HG03457 (cell line): ENCODE measurements at regions not wholly inside any gene's neighbourhood (a gene's known extent, or its start where the extent isn't known, plus 50 kb on each side); places are given as distances from the start of the nearest gene placed in this dataset.

Experiments used
- ATAC-seq: cut with Tn5 transposase; IDR thresholded peaks from one replicate; pipeline ENCODE4 v1.9.1; 2021; ENCODE audit warnings: moderate number of reproducible peaks; ENCODE audit not compliant: unreplicated experiment

- ATAC-seq, result no peak
Measured at GRCh38 chr19:28429356-28429755, 783.6 kb downstream of the UQCRFS1 start.

DNA sequence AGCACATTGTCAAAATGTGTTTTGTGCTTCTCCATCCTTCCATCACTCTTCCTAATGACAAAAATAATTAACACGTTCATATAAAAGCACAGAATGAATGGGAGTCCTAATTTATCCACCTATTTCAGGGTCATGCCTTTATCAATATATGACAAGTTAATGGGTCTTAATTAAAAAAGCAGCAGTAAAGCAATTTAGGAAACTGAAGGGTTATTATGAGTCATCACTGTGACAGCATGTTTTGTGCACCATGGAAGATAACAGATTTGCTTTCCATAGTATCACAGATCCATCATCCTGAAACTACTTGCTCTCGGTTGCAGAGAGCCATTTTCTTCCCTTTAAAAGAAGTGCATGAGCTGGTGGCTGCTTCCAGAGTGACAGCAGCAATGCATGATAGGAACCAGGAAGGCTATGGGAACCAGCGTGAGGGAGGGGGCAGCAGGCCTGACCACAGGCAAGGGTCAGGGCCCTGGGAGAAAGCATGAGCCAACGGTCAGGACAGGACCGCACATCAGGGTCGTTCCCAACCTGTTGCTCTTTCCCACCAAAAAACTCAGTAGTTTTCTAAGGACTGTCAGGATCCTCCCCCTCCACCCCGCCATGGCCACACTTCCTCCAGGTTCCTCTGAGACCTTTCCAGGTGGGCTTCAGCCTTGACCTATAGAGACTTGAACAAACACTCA, 784.1 kb downstream of the UQCRFS1 start:
- no peak for ATAC-seq

DNA sequence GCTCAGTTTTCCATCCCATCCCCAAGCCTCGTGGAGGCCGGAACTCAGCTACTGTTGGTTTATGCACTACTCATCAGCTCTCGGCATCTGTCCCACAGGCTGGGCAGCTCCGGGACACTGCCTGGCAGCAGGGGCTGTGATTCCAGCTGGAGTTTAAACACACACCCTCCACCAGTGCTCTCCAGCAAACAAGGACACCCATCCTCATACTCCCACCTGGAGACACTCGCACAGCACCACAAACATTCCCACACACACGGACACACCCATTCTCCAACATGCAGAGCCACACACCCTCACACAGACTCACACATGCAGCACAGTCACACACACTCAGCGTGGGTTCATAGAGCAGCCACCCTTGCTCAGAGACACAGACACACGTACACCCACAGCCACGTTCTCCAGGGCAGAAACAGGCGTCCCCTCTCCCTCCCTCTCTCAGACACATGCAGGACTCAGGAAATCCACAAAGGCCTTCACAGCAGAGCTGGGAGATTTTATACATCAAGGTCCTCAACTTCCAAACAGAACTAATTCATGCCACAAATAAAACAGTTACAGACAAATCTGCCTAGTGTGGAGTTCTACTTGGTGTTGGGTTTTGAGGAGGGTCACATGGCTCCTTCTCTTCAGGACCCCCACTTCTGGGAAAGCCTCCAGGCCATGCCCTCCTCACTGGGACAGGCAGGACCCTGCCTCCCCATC, 785.4 kb downstream of the UQCRFS1 start:
- ATAC-seq, result no peak

DNA sequence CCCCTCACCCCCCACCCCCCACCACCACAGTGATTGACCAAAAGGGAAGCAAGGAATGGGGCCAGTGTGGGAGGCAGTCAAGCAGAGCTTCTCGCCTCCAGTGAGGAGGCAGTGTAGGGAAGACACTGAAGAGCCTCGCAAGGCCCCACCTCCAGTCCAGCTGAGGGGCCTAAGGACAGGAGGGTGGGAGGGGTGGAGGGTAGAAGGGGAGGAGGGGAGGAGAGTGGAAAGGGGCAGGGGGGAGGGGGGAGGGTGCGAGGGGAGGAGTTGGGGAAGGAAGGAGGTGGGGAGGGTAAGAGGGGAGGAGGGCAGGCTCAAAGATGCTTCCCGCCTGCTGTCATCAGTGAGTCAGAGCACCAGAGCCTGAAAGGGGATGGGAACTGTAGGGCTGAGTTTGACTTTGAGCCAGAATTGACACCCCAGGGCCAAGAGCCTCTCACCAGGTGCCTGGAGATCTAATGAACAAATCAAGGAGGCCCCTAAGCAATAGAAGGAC, 786.2 kb downstream of the UQCRFS1 start:
- no peak for ATAC-seq

- ATAC-seq, result no peak
Measured at GRCh38 chr19:28426110-28426729, 786.7 kb downstream of the UQCRFS1 start.

DNA sequence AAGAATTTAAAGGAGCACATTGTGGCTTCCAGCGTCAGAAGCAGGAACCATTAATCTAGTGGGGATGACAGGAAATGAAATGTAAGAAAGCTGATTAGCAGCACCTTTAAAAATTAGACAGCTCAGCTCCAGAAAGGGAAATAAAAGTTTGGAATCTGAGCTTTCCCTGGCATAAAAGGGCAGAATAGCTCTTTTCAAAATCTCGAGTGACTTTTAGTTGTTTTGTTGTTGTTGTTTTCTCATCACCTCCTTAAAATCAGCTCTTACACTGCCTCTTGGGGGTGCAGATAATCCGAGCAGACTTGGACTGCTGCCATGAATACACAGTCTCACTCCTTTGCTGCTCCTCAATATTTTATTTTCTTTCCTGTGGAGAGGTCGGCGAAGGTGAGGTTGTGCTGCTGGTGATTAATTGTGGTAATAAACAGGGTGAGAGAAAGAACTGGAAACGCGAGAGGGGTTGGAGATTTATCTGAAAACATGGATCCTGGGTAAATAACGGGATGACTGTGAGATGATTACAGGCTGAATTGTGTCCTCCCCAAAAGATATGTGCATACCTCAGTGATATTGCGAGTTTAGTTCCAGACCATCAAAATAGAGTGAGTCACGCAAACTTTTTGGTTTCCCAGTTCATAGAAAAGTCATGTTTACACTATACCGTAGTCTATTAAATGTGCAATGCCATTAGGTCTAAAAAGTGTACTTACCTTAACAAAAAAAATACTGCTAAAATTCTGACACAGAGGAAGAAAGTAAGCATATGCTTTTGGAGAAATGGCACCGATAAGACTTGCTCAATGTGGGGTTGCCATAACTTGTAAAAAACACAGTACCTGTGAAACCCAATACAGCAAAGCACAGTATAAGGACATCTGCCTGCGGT, 787.7 kb downstream of the UQCRFS1 start:
- ATAC-seq, result no peak

DNA sequence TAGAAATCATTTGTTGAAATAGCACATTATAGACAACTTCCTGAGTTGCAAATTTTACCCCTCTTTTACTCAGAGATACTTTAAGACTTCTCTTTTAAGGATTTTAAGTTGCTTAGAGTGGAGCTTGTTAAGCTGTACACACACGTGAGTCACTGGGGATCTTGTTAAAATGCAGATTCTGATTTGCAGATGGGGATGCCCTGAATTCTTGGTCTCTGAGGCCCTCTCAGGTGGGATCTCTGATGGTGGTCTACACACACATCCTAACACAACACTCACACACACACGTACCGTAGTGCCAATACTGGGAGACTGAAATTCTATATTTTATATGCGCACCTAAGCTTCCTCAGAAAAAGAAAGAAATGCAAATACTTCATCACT, 788.3 kb downstream of the UQCRFS1 start:
- ATAC-seq, result no peak

GRCh38 chr19:28424077-28424476, 788.9 kb downstream of the UQCRFS1 start:
- no peak for ATAC-seq

DNA sequence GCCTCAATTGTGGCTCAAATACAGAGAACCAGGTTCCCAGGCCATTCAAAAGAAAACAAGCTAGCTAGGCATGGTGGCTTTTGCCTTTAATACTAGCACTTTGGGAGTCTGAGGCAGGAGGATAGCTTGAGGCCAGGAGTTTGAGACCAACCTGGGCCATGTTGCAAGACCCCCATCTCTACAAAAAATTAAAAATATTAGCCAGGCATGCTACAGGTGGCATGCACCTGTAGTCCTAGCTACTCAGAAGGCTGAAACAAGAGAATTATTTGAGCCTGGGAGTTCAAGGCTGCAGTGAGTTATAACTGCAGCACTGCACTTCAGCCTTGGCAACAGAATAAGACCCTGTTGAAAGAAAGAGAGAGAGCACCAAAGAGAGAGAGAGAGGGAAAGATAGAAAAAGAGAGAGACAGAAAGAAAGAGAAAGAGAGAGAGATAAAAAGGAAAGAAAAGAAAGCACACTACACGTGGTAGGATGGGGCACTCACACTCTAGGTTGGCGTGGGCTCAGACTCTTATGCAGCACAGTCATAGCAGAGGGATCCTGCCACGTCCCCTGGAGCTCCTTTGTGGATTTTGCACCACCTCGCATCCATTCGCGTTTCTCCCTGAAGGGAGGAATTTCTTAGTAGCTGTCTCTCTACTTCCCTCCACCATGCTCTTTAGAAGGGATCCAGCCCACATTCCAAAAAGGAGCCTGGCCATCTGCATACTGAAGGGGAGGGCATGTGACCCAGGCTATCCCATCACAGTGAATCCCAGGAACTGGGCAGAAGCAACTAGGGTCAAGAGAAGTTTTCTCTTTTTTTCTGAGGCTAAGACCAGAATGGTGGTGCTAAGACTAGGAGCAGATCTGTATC, 789.9 kb downstream of the UQCRFS1 start:
- no peak for ATAC-seq

- no peak for ATAC-seq
Measured at GRCh38 chr19:28422046-28422445, 790.9 kb downstream of the UQCRFS1 start.

DNA sequence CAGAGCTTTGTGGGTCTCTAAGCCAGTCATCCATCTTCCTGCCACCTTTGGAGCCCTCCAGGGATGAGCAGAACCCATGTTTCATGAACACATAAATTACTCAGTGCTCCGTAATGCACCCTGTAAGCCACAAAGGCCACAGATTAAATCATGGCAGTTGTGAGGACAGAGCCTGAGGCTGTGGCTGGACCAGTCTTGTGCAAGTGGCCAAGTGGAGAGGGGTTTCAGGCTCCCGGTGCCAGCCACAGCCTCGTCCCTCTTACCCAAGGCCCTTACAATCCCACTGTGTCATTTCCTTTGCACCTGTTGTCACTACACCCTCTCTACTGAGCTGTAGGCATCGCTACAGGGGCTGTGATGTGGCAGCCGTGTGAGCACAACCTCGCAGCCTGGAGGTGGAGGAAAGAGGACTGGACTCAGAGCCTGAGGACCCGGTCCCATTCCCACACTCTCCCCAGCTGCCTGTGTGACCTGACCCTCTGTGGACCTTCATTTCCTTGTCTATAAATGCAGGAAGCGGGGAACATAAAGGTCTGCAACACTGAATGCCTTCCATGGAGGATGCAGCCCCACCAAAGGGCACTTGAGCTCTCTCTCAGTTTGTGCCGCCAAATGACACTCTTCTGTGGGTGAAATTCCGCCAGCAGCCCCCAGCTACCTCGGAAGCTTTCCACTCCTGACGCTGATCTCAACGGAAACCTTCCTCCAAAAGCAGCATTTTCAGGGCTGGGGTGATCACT, 792.0 kb downstream of the UQCRFS1 start:
- ATAC-seq, result no peak

DNA sequence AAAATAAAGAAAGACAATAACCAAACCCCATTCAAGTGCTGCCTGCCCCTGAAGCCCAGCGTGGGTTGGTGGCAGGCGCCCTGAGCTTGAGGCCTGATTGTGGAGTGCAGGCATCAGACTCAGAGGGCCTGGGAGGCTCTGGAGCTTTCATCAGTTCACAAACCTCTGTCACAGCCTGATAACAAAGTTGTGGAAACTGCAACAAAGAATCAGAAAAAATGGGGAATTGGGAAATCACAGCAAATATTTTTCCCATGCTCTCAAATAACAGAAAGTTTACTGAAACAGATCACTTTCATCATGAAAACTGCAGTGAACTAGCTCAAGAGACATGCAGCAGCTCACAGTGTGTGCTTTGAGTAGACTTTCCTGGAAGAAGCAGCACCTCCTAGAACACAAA, 793.6 kb downstream of the UQCRFS1 start:
- no peak for ATAC-seq

DNA sequence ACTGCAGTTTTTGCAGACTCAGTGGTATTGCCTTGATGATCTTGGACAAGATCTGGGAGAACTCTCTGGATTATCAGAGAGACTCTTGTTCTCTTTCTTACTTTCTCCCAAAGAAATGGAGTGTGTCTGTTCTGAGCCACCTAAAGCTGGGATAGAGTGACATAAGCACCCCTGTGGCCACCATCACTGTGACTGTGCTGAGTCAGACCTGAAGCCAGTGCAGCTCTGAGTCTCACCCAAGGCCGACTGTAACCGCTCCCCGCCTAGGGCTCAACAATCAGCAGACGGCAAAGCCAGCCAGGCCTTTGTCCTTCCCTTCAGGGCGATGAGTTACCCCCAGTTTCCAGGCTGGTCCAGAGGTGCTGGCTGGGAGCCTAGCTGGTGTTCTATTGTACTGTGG, 795.6 kb downstream of the UQCRFS1 start:
- no peak for ATAC-seq

- ATAC-seq, result no peak
Measured at GRCh38 chr19:28416245-28416644, 796.7 kb downstream of the UQCRFS1 start.

GRCh38 chr19:28414748-28415147, 798.2 kb downstream of the UQCRFS1 start:
- ATAC-seq, result no peak

- no peak for ATAC-seq
Measured at GRCh38 chr19:28409859-28410258, 803.1 kb downstream of the UQCRFS1 start.

DNA sequence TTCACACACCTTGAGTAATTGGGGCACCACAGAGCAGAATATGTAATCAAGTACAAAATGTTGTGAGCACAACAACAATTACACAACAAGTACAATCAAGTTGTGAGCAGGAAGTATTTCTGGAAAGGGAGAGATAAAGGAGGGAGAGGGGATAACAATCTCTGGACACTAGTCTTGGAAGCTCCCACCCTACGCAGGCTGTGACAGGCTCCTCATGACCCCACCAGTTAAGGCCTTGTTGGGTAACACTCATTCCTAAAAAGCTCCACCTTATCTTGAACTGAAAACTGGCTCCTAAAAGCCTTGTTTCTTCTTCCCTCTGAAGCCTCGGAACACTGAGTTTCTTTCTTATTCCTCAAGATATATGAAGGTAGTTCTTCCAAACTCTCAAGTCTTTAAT, 806.0 kb downstream of the UQCRFS1 start:
- no peak for ATAC-seq

- no peak for ATAC-seq
Measured at GRCh38 chr19:28405346-28405742, 807.6 kb downstream of the UQCRFS1 start.

DNA sequence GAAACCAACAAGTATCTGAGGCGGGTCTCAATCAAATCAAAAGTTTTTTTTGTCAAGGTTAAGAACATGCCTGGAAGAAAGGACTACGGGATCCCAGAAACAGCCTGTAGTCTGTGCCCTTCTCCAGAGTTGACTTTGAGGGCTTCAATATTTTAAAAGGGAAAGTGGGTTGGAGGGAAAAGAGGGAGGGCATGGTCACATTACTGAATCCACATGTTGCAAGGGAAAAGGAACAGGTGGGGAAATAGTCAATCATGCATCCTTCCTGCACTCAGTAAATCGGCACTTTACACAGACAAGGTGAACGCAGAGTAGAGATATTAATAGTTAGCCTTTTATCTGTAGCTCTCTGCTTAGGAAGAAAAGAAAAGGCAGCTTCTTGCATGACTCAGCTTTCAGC, 808.5 kb downstream of the UQCRFS1 start:
- ATAC-seq, result no peak

DNA sequence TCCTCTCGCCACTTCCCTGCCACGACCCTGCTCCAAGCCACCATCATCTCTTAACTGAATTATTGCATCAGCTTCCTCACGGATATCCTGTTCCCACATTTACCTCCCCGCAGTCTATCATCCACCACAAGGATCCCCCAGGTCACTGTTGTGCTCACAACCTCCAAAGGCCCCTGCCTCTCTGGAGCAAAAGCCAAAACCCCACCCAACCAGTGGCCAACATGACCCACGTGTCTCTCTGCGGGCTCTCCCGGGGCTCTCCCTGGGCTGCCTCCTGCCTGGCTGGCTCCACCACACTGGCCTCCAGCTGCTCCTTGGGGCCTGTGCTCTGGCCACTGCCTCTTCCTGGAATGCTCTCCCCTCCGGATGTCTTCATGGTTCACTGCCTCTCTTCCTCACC, 809.3 kb downstream of the UQCRFS1 start:
- ATAC-seq, result no peak
